ENCODE measurements at regions not wholly inside any gene's neighbourhood (a gene's known extent, or its start where the extent isn't known, plus 50 kb on each side); places are given as distances from the start of the nearest gene placed in this dataset.

- Mint-ChIP-seq H3K4me3 (ENCODE audit: unreplicated experiment) (no peak overlapping the region), H3K4me1 (ENCODE audit: unreplicated experiment) (peaks cover 5% of the 10 kb centered on the region), H3K36me3 (ENCODE audit: low read depth, unreplicated experiment) (no peaks in the 10 kb centered on the region), H3K27me3 (ENCODE audit: unreplicated experiment) (no peaks in the 10 kb centered on the region), H3K27ac (ENCODE audit: unreplicated experiment) (no peak overlapping the region), H3K9me3 (ENCODE audit: unreplicated experiment) (no peaks in the 10 kb centered on the region)
- no peak for TF ChIP-seq CTCF (IDR thresholded peaks at IDR 0.05; ENCODE audit: unreplicated experiment)
- no peak for DNase-seq (ENCODE audit: low spot score)
Measured at GRCh38 chr10:44467900-44468299, 83.0 kb upstream of the CXCL12 start.

- Mint-ChIP-seq H3K27me3 (ENCODE audit: unreplicated experiment) (no peaks in the 10 kb centered on the region), H3K9me3 (ENCODE audit: unreplicated experiment) (no peaks in the 10 kb centered on the region), H3K4me3 (ENCODE audit: unreplicated experiment) (no peak overlapping the region)
Measured at GRCh38 chr10:44468525-44468924, 83.6 kb upstream of the CXCL12 start.

GRCh38 chr10:44468965-44469364 is 84.1 kb upstream of the CXCL12 start:
- no peak for TF ChIP-seq CTCF (IDR thresholded peaks at IDR 0.05; ENCODE audit: unreplicated experiment)
- Mint-ChIP-seq H3K4me1 (ENCODE audit: unreplicated experiment) (peaks cover 5% of the 10 kb centered on the region), H3K27me3 (ENCODE audit: unreplicated experiment) (no peaks in the 10 kb centered on the region), H3K9me3 (ENCODE audit: unreplicated experiment) (no peaks in the 10 kb centered on the region), H3K36me3 (ENCODE audit: low read depth, unreplicated experiment) (no peaks in the 10 kb centered on the region), H3K4me3 (ENCODE audit: unreplicated experiment) (no peak overlapping the region), H3K27ac (ENCODE audit: unreplicated experiment) (no peak overlapping the region)
- DNase-seq (ENCODE audit: low spot score), result no peak

More at GRCh38 chr10:44468525-44468924, 83.6 kb upstream of the CXCL12 start:
- no peaks in the 10 kb centered on the region for H3K36me3 Mint-ChIP-seq (ENCODE audit: low read depth, unreplicated experiment)
- H3K4me1 Mint-ChIP-seq (ENCODE audit: unreplicated experiment), result peaks cover 5% of the 10 kb centered on the region
- no peak for DNase-seq (ENCODE audit: low spot score)
- no peak overlapping the region for H3K27ac Mint-ChIP-seq (ENCODE audit: unreplicated experiment)
- TF ChIP-seq CTCF (IDR thresholded peaks at IDR 0.05; ENCODE audit: unreplicated experiment), result no peak

- no peak overlapping the region for H3K27ac Mint-ChIP-seq (ENCODE audit: unreplicated experiment)
- H3K27me3 Mint-ChIP-seq (ENCODE audit: unreplicated experiment), result no peaks in the 10 kb centered on the region
- H3K9me3 Mint-ChIP-seq (ENCODE audit: unreplicated experiment), result no peaks in the 10 kb centered on the region
- no peak for DNase-seq (ENCODE audit: low spot score)
- H3K4me3 Mint-ChIP-seq (ENCODE audit: unreplicated experiment), result no peak overlapping the region
- no peak for TF ChIP-seq CTCF (IDR thresholded peaks at IDR 0.05; ENCODE audit: unreplicated experiment)
- H3K4me1 Mint-ChIP-seq (ENCODE audit: unreplicated experiment), result peaks cover 4% of the 10 kb centered on the region
- no peaks in the 10 kb centered on the region for H3K36me3 Mint-ChIP-seq (ENCODE audit: low read depth, unreplicated experiment)
Measured at GRCh38 chr10:44470784-44471183, 85.9 kb upstream of the CXCL12 start.

- H3K36me3 Mint-ChIP-seq (ENCODE audit: low read depth, unreplicated experiment), result no peaks in the 10 kb centered on the region
- no peak for TF ChIP-seq CTCF (IDR thresholded peaks at IDR 0.05; ENCODE audit: unreplicated experiment)
- H3K27me3 Mint-ChIP-seq (ENCODE audit: unreplicated experiment), result no peaks in the 10 kb centered on the region
- no peaks in the 10 kb centered on the region for H3K9me3 Mint-ChIP-seq (ENCODE audit: unreplicated experiment)
- H3K4me3 Mint-ChIP-seq (ENCODE audit: unreplicated experiment), result no peak overlapping the region
- H3K27ac Mint-ChIP-seq (ENCODE audit: unreplicated experiment), result no peak overlapping the region
- no peak for DNase-seq (ENCODE audit: low spot score)
- no peaks in the 10 kb centered on the region for H3K4me1 Mint-ChIP-seq (ENCODE audit: unreplicated experiment)
Measured at GRCh38 chr10:44471410-44471809, 86.5 kb upstream of the CXCL12 start.
